HEK293 (cell line): ENCODE measurements at regions not wholly inside any gene's neighbourhood (a gene's known extent, or its start where the extent isn't known, plus 50 kb on each side); places are given as distances from the start of the nearest gene placed in this dataset.

ENCODE experiments used
- CTCF ChIA-PET: fragments of 350-600 bp; formaldehyde crosslinking; extraction: SDS; loops from one replicate; lab custom pipeline; 2021; ENCODE audit warnings: antibody characterized with exemption; lab: Yijun Ruan, JAX
- POLR2A ChIA-PET: fragments of 300-600 bp; formaldehyde crosslinking; extraction: SDS; loops from one replicate; lab custom pipeline; 2020; ENCODE audit warnings: antibody characterized with exemption, inconsistent platforms; lab: Yijun Ruan, JAX
- H3K27ac ChIP-seq: fragments of 200-500 bp; sonication (Bioruptor generic); 2 replicates; pipeline ENCODE4 v1.5.1; 2014; ENCODE audit warnings: low read depth, low read length, control low read depth, inconsistent platforms; ENCODE audit errors: extremely low read depth
- H3K36me3 ChIP-seq, 2 experiments: fragments of 200-500 bp in 1 of 2; sonication (Bioruptor generic) in 1 of 2; 1 replicate in 1 of 2; 2 replicates in 1 of 2; pipeline ENCODE4 v1.5.1; 2014 to 2017; ENCODE audit warnings: inconsistent platforms in 2 of 2, low read length in 2 of 2; ENCODE audit not compliant: control insufficient read depth in 2 of 2, insufficient read depth in 1 of 2
- H3K4me1 ChIP-seq: fragments of 200-500 bp; sonication (Bioruptor generic); 2 replicates; pipeline ENCODE4 v1.5.1; 2014; ENCODE audit warnings: mild to moderate bottlenecking, low read length, inconsistent platforms; ENCODE audit not compliant: control insufficient read depth, insufficient read depth
- H3K4me3 ChIP-seq: 2 replicates; pipeline ENCODE4 v1.5.1; 2011; ENCODE audit warnings: low read depth, mild to moderate bottlenecking, control low read depth, low read length, moderate library complexity
- H3K9me3 ChIP-seq: fragments of 200-500 bp; sonication (Bioruptor generic); 2 replicates; pipeline ENCODE4 v1.5.1; 2014; ENCODE audit warnings: low read depth, low read length, inconsistent platforms; ENCODE audit not compliant: control insufficient read depth, insufficient read depth
- ATF2 ChIP-seq: fragments of 450-650 bp; formaldehyde crosslinking; IDR thresholded peaks from 2 replicates; pipeline ENCODE4 v1.5.1; 2016; ENCODE audit warnings: missing biosample characterization, missing genetic modification characterization, low read depth
- GLIS1 ChIP-seq: fragments of 450-650 bp; formaldehyde crosslinking; IDR thresholded peaks from 2 replicates; pipeline ENCODE4 v1.5.1; 2016; ENCODE audit warnings: missing biosample characterization, missing genetic modification characterization
- GLIS2 ChIP-seq: fragments of 450-650 bp; formaldehyde crosslinking; IDR thresholded peaks from 2 replicates; pipeline ENCODE4 v1.5.1; 2016; ENCODE audit warnings: missing biosample characterization, missing genetic modification characterization
- KLF17 ChIP-seq: fragments of 450-650 bp; formaldehyde crosslinking; IDR thresholded peaks from 2 replicates; pipeline ENCODE4 v1.5.1; 2016; ENCODE audit warnings: missing biosample characterization, missing genetic modification characterization
- OSR2 ChIP-seq: fragments of 450-650 bp; formaldehyde crosslinking; IDR thresholded peaks from 2 replicates; pipeline ENCODE4 v1.5.1; 2016; ENCODE audit warnings: missing biosample characterization, missing genetic modification characterization
- ZBTB48 ChIP-seq: fragments of 450-650 bp; formaldehyde crosslinking; IDR thresholded peaks from 2 replicates; pipeline ENCODE4 v1.5.1; 2016; ENCODE audit warnings: missing biosample characterization, missing genetic modification characterization
- ZFP37 ChIP-seq: fragments of 450-650 bp; formaldehyde crosslinking; IDR thresholded peaks from 2 replicates; pipeline ENCODE4 v1.5.1; 2016; ENCODE audit warnings: missing biosample characterization, missing genetic modification characterization
- ZIC2 ChIP-seq: fragments of 450-650 bp; formaldehyde crosslinking; IDR thresholded peaks from 2 replicates; pipeline ENCODE4 v1.5.1; 2016; ENCODE audit warnings: missing biosample characterization, missing genetic modification characterization
- ZNF16 ChIP-seq: fragments of 450-650 bp; formaldehyde crosslinking; IDR thresholded peaks from 2 replicates; pipeline ENCODE4 v1.5.1; 2016; ENCODE audit warnings: low read depth, missing biosample characterization, missing genetic modification characterization
- ZNF24 ChIP-seq: fragments of 450-650 bp; formaldehyde crosslinking; IDR thresholded peaks from 2 replicates; pipeline ENCODE4 v1.5.1; 2016; ENCODE audit warnings: missing biosample characterization, missing genetic modification characterization
- ZNF266 ChIP-seq: fragments of 450-650 bp; formaldehyde crosslinking; IDR thresholded peaks from 2 replicates; pipeline ENCODE4 v1.5.1; 2016; ENCODE audit warnings: missing biosample characterization, missing genetic modification characterization, low read depth
- ZNF560 ChIP-seq: fragments of 450-650 bp; formaldehyde crosslinking; IDR thresholded peaks from 2 replicates; pipeline ENCODE4 v1.5.1; 2017; ENCODE audit warnings: missing biosample characterization, missing genetic modification characterization, borderline replicate concordance
- ZNF610 ChIP-seq: fragments of 450-650 bp; formaldehyde crosslinking; IDR thresholded peaks from 2 replicates; pipeline ENCODE4 v1.5.1; 2016; ENCODE audit warnings: missing biosample characterization, missing genetic modification characterization, borderline replicate concordance
- ZNF664 ChIP-seq: fragments of 450-650 bp; formaldehyde crosslinking; IDR thresholded peaks from 2 replicates; pipeline ENCODE4 v1.5.1; 2016; ENCODE audit warnings: missing biosample characterization, missing genetic modification characterization
- ZNF791 ChIP-seq: fragments of 450-650 bp; formaldehyde crosslinking; IDR thresholded peaks from 2 replicates; pipeline ENCODE4 v1.5.1; 2016; ENCODE audit warnings: missing biosample characterization, missing genetic modification characterization
- TF ChIP-seq, protein P1 (sequence below): fragments of 450-650 bp; formaldehyde crosslinking; IDR thresholded peaks from 2 replicates; pipeline ENCODE4 v1.5.1; 2017; ENCODE audit warnings: missing biosample characterization, mild to moderate bottlenecking, missing genetic modification characterization, moderate library complexity
- TF ChIP-seq, protein P2 (sequence below): fragments of 450-650 bp; formaldehyde crosslinking; IDR thresholded peaks from 2 replicates; pipeline ENCODE4 v1.5.1; 2016; ENCODE audit warnings: missing biosample characterization, missing genetic modification characterization

- Histone ChIP-seq H3K4me3 (no peak overlapping the region), H3K27ac (no peak overlapping the region), H3K9me3 (no peaks in the 10 kb centered on the region), H3K4me1 (peaks cover 4% of the 10 kb centered on the region; the same call in 1 of the 2 replicates), H3K36me3 (no peaks in the 10 kb centered on the region)
- POLR2A ChIA-PET = no interaction called here
- CTCF ChIA-PET = no interaction called here
- TF ChIP-seq, protein P1, sequence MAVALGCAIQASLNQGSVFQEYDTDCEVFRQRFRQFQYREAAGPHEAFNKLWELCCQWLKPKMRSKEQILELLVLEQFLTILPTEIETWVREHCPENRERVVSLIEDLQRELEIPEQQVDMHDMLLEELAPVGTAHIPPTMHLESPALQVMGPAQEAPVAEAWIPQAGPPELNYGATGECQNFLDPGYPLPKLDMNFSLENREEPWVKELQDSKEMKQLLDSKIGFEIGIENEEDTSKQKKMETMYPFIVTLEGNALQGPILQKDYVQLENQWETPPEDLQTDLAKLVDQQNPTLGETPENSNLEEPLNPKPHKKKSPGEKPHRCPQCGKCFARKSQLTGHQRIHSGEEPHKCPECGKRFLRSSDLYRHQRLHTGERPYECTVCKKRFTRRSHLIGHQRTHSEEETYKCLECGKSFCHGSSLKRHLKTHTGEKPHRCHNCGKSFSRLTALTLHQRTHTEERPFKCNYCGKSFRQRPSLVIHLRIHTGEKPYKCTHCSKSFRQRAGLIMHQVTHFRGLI (tag by site-specific recombination) = no peak
- TF ChIP-seq ATF2 = peak; percentile 61; the same call in 1 of the 2 replicates
Measured at GRCh38 chr6:40319124-40319523, 268.0 kb downstream of the LRFN2 start.

DNA sequence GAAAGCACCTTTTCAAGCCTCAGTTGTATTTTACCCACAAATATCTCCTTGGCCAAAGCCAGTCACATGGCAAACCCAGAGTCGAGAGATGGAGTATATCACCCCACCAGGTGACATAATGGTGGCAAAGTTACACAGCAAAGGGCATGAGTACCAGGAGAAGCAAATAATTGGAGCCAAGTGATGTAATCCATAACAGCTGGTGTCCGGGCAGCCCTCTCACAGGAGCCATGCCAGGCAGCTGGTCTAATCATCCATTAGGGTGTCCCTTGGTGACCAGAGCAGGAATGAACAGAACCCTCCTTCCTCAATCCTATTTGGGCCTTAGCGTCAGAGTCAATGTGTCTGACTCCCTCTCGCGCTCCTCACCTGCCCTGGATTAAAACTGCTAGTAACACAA is 272.1 kb downstream of the LRFN2 start:
- no peak for TF ChIP-seq ZFP37 (tag by site-specific recombination)
- TF ChIP-seq ZNF791 = no peak
- TF ChIP-seq ZNF16 = no peak
- TF ChIP-seq GLIS2 = no peak
- no peak for TF ChIP-seq ZNF610 (tag by site-specific recombination)
- TF ChIP-seq ZBTB48 (tag by site-specific recombination) = no peak
- no peak for TF ChIP-seq ZNF24
- TF ChIP-seq GLIS1 (tag by site-specific recombination) = no peak
- TF ChIP-seq ZIC2 (tag by site-specific recombination) = no peak
- TF ChIP-seq ZNF664 (tag by site-specific recombination) = no peak
- TF ChIP-seq KLF17 (tag by site-specific recombination) = no peak
- no peak for TF ChIP-seq OSR2 (tag by site-specific recombination)
- TF ChIP-seq ZNF560 = no peak
- TF ChIP-seq, protein P2, sequence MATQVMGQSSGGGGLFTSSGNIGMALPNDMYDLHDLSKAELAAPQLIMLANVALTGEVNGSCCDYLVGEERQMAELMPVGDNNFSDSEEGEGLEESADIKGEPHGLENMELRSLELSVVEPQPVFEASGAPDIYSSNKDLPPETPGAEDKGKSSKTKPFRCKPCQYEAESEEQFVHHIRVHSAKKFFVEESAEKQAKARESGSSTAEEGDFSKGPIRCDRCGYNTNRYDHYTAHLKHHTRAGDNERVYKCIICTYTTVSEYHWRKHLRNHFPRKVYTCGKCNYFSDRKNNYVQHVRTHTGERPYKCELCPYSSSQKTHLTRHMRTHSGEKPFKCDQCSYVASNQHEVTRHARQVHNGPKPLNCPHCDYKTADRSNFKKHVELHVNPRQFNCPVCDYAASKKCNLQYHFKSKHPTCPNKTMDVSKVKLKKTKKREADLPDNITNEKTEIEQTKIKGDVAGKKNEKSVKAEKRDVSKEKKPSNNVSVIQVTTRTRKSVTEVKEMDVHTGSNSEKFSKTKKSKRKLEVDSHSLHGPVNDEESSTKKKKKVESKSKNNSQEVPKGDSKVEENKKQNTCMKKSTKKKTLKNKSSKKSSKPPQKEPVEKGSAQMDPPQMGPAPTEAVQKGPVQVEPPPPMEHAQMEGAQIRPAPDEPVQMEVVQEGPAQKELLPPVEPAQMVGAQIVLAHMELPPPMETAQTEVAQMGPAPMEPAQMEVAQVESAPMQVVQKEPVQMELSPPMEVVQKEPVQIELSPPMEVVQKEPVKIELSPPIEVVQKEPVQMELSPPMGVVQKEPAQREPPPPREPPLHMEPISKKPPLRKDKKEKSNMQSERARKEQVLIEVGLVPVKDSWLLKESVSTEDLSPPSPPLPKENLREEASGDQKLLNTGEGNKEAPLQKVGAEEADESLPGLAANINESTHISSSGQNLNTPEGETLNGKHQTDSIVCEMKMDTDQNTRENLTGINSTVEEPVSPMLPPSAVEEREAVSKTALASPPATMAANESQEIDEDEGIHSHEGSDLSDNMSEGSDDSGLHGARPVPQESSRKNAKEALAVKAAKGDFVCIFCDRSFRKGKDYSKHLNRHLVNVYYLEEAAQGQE (tag by site-specific recombination) = no peak
- H3K36me3 ChIP-seq = no peaks in the 10 kb centered on the region
- ChIA-PET CTCF (interaction anchor here (0.6 to 1.8 kb wide), 3 partner anchors 14 to 334 kb away, joined by 3 to 12 read pairs (median 9); no protein-coding TSS in a partner anchor), POLR2A (no interaction called here)
- H3K4me1 ChIP-seq = no peaks in the 10 kb centered on the region
- no peak overlapping the region for H3K27ac ChIP-seq
- H3K4me3 ChIP-seq = no peak overlapping the region
- no peaks in the 10 kb centered on the region for H3K9me3 ChIP-seq

GRCh38 chr6:40313582-40313981 is 273.6 kb downstream of the LRFN2 start:
- no peak overlapping the region for H3K4me3 ChIP-seq
- ChIA-PET CTCF (interaction anchor here (0.6 to 1.2 kb wide), 4 partner anchors 14 to 1459 kb away, joined by 3 to 5 read pairs (median 4); no protein-coding TSS in a partner anchor), POLR2A (no interaction called here)
- no peaks in the 10 kb centered on the region for H3K9me3 ChIP-seq
- no peak for TF ChIP-seq ZNF266 (tag by site-specific recombination)
- TF ChIP-seq, all 188 proteins: peak for 0
- H3K36me3 ChIP-seq = no peaks in the 10 kb centered on the region
- no peak overlapping the region for H3K27ac ChIP-seq
- no peaks in the 10 kb centered on the region for H3K4me1 ChIP-seq
